Endothelial cell of umbilical vein (primary cell): ENCODE measurements at regions not wholly inside any gene's neighbourhood (a gene's known extent, or its start where the extent isn't known, plus 50 kb on each side); places are given as distances from the start of the nearest gene placed in this dataset.

Experiments
- BruUV-seq: library from RNA; stranded (reverse); fragments of 400-500 nt; replicated peaks from 2 replicates; lab custom pipeline; 2021; lab: Mats Ljungman, UMichigan
- CTCF ChIA-PET: fragments of 300-600, 350-600 bp; sonication (Branson Sonifier 250); formaldehyde crosslinking; loops from one replicate; lab custom pipeline; 2021; ENCODE audit warnings: antibody characterized with exemption, inconsistent platforms; lab: Charles Lee
- POLR2A ChIA-PET: fragments of 300-600, 350-600 bp; sonication (Branson Sonifier 250); formaldehyde crosslinking; loops from one replicate; lab custom pipeline; 2021; ENCODE audit warnings: antibody characterized with exemption, inconsistent platforms; lab: Charles Lee
- DNase-seq: peaks from one replicate; pipeline ENCODE4 v3.0.0-alpha.2; 2011; ENCODE audit warnings: low read depth, low spot score
- FAIRE-seq: peaks from 2 replicates; lab custom pipeline; 2011; peaks lifted over from hg19 to GRCh38; lab: Jason Lieb, UNC
- H2AFZ ChIP-seq: 2 replicates; pipeline ENCODE4 v1.6.0; 2012; ENCODE audit warnings: low read depth, low read length, control low read depth, inconsistent platforms
- H3K27ac ChIP-seq: 2 replicates; pipeline ENCODE4 v1.5.1; 2011; ENCODE audit warnings: low read depth, mild to moderate bottlenecking, control low read depth, low read length, moderate library complexity; ENCODE audit not compliant: insufficient read depth
- H3K27me3 ChIP-seq, 2 experiments: 2 replicates each; pipeline versions ENCODE4 v1.6.0 to v1.6.1; 2011; ENCODE audit warnings: low read length in 2 of 2, mixed read lengths in 1 of 2; ENCODE audit not compliant: control insufficient read depth in 2 of 2, insufficient read depth in 2 of 2
- H3K36me3 ChIP-seq, 2 experiments: 2 replicates in 1 of 2; 3 replicates in 1 of 2; pipeline ENCODE4 v1.5.1; 2011; ENCODE audit warnings: low read length in 2 of 2, mild to moderate bottlenecking in 1 of 2, moderate library complexity in 1 of 2; ENCODE audit not compliant: control insufficient read depth in 2 of 2, insufficient read depth in 2 of 2; ENCODE audit errors: extremely low read depth in 1 of 2
- H3K4me1 ChIP-seq: 3 replicates; pipeline ENCODE4 v1.5.1; 2011; ENCODE audit warnings: mild to moderate bottlenecking, low read length; ENCODE audit not compliant: control insufficient read depth, insufficient read depth; ENCODE audit errors: extremely low read depth
- H3K4me2 ChIP-seq: 2 replicates; pipeline ENCODE4 v1.6.1; 2011; ENCODE audit warnings: low read length, control low read depth, mixed read lengths; ENCODE audit not compliant: insufficient read depth
- H3K4me3 ChIP-seq, 3 experiments: fragments of 200-600 bp in 1 of 3; sonication (generic), shearing (Covaris generic) in 1 of 3; replicated peaks in 1 of 3; 2 replicates each; pipeline ENCODE4 v1.5.1; 2011 to 2016; ENCODE audit warnings: control low read depth in 3 of 3, low read length in 3 of 3, mild to moderate bottlenecking in 2 of 3, inconsistent platforms in 1 of 3, low read depth in 1 of 3, moderate library complexity in 1 of 3; ENCODE audit not compliant: insufficient read depth in 1 of 3
- H3K79me2 ChIP-seq: 2 replicates; pipeline ENCODE4 v1.6.0; 2012; ENCODE audit warnings: low read length, inconsistent platforms; ENCODE audit not compliant: control insufficient read depth, insufficient read depth
- H3K9ac ChIP-seq: replicated peaks from 2 replicates; pipeline ENCODE3; 2011; ENCODE audit warnings: low read length, control low read depth; ENCODE audit not compliant: insufficient read depth; ENCODE audit errors: extremely low read depth
- H3K9me1 ChIP-seq: replicated peaks from 3 replicates; pipeline ENCODE4 v1.6.0; 2011; ENCODE audit warnings: mild to moderate bottlenecking, low read length; ENCODE audit not compliant: control insufficient read depth, insufficient read depth; ENCODE audit errors: extremely low read depth
- H3K9me3 ChIP-seq: replicated peaks from 2 replicates; pipeline ENCODE4 v1.5.1; 2012; ENCODE audit warnings: low read length, inconsistent platforms; ENCODE audit not compliant: control insufficient read depth, insufficient read depth
- H4K20me1 ChIP-seq: replicated peaks from 2 replicates; pipeline ENCODE3; 2011; ENCODE audit warnings: mild to moderate bottlenecking, low read length; ENCODE audit not compliant: control insufficient read depth, insufficient read depth; ENCODE audit errors: extremely low read depth
- CTCF ChIP-seq, 2 donors: IDR thresholded peaks; 1 replicate in 1 of 2; 2 replicates in 1 of 2; pipeline ENCODE4 v1.5.1; 2011; ENCODE audit warnings: low read length in 2 of 2, mild to moderate bottlenecking in 2 of 2, moderate library complexity in 2 of 2, control low read depth in 1 of 2, inconsistent platforms in 1 of 2, low read depth in 1 of 2; ENCODE audit not compliant: insufficient read depth in 1 of 2; ENCODE audit errors: extremely low read depth in 1 of 2
- EZH2 ChIP-seq: IDR thresholded peaks from 2 replicates; pipeline ENCODE4 v1.6.1; 2012; ENCODE audit warnings: borderline replicate concordance, low read depth, mild to moderate bottlenecking, moderate library complexity, low read length, inconsistent platforms; ENCODE audit not compliant: severe bottlenecking
- FOS ChIP-seq: IDR thresholded peaks from 2 replicates; pipeline ENCODE4 v1.6.1; 2011; ENCODE audit warnings: mild to moderate bottlenecking, low read length, moderate library complexity, borderline replicate concordance; ENCODE audit not compliant: insufficient read depth
- GATA2 ChIP-seq: IDR thresholded peaks from 2 replicates; pipeline ENCODE4 v1.7.0; 2011; ENCODE audit warnings: low read depth, mild to moderate bottlenecking, moderate library complexity, mixed read lengths, low read length; ENCODE audit not compliant: insufficient read length, insufficient read depth
- JUN ChIP-seq: IDR thresholded peaks from 2 replicates; pipeline ENCODE4 v1.6.1; 2011; ENCODE audit warnings: borderline replicate concordance, low read depth; ENCODE audit not compliant: insufficient read length, insufficient read depth
- MAX ChIP-seq: IDR thresholded peaks from 2 replicates; pipeline ENCODE4 v1.6.1; 2011; ENCODE audit not compliant: insufficient read depth, insufficient read length
- POLR2A ChIP-seq: IDR thresholded peaks from 2 replicates; pipeline ENCODE4 v1.6.1; 2012; ENCODE audit warnings: low read depth, mild to moderate bottlenecking, control low read depth, low read length
- POLR2AphosphoS5 ChIP-seq: IDR thresholded peaks from 2 replicates; pipeline ENCODE4 v1.6.1; 2012; ENCODE audit warnings: low read depth, mild to moderate bottlenecking, control low read depth, low read length, moderate library complexity; ENCODE audit not compliant: insufficient read depth
- dilution Hi-C: fragments of 300-500 bp; cut with MboI; formaldehyde crosslinking; loops from one replicate; pipeline ENCODE4 v1.15.0; 2019; ENCODE audit warnings: low sequenced_read_pairs; ENCODE audit not compliant: extremely low pct_ligation_motif_present
- intact Hi-C: fragments of 100-400 bp; cut with micrococcal nuclease; formaldehyde crosslinking; loops from one replicate; pipeline ENCODE4 v1.10.0; 2022

GRCh38 chr9:107216329-107216728 is 66.8 kb upstream of the RAD23B start:
- no peaks in the 10 kb centered on the region for H3K9me3 ChIP-seq
- H3K27me3 ChIP-seq = no peaks in the 10 kb centered on the region
- POLR2A ChIA-PET = no interaction called here
- H3K27ac ChIP-seq = no peak overlapping the region
- H3K9me1 ChIP-seq = no peaks in the 10 kb centered on the region
- intact Hi-C loops (no loop called here), dilution Hi-C loops (no loop called here)
- H3K4me2 ChIP-seq = no peak overlapping the region
- H3K9ac ChIP-seq = no peak overlapping the region
- no peak overlapping the region for H2AFZ ChIP-seq
- no peak for DNase-seq
- no peak for FAIRE-seq
- no peaks in the 10 kb centered on the region for H3K79me2 ChIP-seq
- no peak overlapping the region for H3K4me3 ChIP-seq
- BruUV-seq = no TSS peak
- no peaks in the 10 kb centered on the region for H3K4me1 ChIP-seq
- no peaks in the 10 kb centered on the region for H3K36me3 ChIP-seq
- H4K20me1 ChIP-seq = no peaks in the 10 kb centered on the region
- CTCF ChIA-PET = no interaction called here
- TF ChIP-seq CTCF (IDR thresholded peaks at IDR 0.05; ENCODE audit: extremely low read depth in 1 of 2, insufficient read depth in 1 of 2, low read depth in 1 of 2, low read length in 2 of 2) = no peak
- no peak for TF ChIP-seq POLR2A

- CTCF ChIA-PET = no interaction called here
- H3K27ac ChIP-seq = no peak overlapping the region
- no peaks in the 10 kb centered on the region for H3K9me3 ChIP-seq
- no peak overlapping the region for H2AFZ ChIP-seq
- no peak overlapping the region for H3K4me3 ChIP-seq
- no peak for TF ChIP-seq JUN
- no peak for TF ChIP-seq FOS
- no peak for TF ChIP-seq MAX
- no peak for TF ChIP-seq EZH2
- TF ChIP-seq CTCF (IDR thresholded peaks at IDR 0.05; ENCODE audit: extremely low read depth in 1 of 2, insufficient read depth in 1 of 2, low read depth in 1 of 2, low read length in 2 of 2) = no peak
- TF ChIP-seq POLR2A = no peak
- no peak for TF ChIP-seq POLR2AphosphoS5
- TF ChIP-seq GATA2 = no peak
- POLR2A ChIA-PET = no interaction called here
- intact Hi-C loops (no loop called here), dilution Hi-C loops (no loop called here)
- no peak for FAIRE-seq
- H3K4me2 ChIP-seq = no peak overlapping the region
- H3K4me1 ChIP-seq = no peaks in the 10 kb centered on the region
- no peaks in the 10 kb centered on the region for H3K36me3 ChIP-seq
- DNase-seq = no peak
- no peaks in the 10 kb centered on the region for H3K79me2 ChIP-seq
- peaks cover 0 to 1% of the 10 kb centered on the region in 2 experiments for H3K27me3 ChIP-seq
- no peaks in the 10 kb centered on the region for H3K9me1 ChIP-seq
- BruUV-seq = no TSS peak
- no peak overlapping the region for H3K9ac ChIP-seq
- no peaks in the 10 kb centered on the region for H4K20me1 ChIP-seq
Measured at GRCh38 chr9:107218829-107219485, 64.1 kb upstream of the RAD23B start.
